GM13976 (cell line): ENCODE measurements at regions not wholly inside any gene's neighbourhood (a gene's known extent, or its start where the extent isn't known, plus 50 kb on each side); places are given as distances from the start of the nearest gene placed in this dataset.

ENCODE experiments used
- DNase-seq: peaks from one replicate; pipeline ENCODE4 v3.0.0; 2012; ENCODE audit warnings: low spot score
- in situ Hi-C: fragments of 300-500 bp; cut with MboI; formaldehyde crosslinking; loops from one replicate; pipeline ENCODE4 v1.12.0; 2022; ENCODE audit warnings: low sequenced_read_pairs, mixed read lengths, inconsistent platforms; ENCODE audit not compliant: unreplicated experiment
- TF ChIP-seq, protein P1 (sequence below): IDR thresholded peaks from 2 replicates; pipeline ENCODE4 v1.5.1; 2012; ENCODE audit warnings: borderline replicate concordance, mild to moderate bottlenecking; ENCODE audit not compliant: insufficient read depth; ENCODE audit errors: extremely low read depth, missing control alignments, control extremely low read depth

- no peak for DNase-seq
- TF ChIP-seq, protein P1, sequence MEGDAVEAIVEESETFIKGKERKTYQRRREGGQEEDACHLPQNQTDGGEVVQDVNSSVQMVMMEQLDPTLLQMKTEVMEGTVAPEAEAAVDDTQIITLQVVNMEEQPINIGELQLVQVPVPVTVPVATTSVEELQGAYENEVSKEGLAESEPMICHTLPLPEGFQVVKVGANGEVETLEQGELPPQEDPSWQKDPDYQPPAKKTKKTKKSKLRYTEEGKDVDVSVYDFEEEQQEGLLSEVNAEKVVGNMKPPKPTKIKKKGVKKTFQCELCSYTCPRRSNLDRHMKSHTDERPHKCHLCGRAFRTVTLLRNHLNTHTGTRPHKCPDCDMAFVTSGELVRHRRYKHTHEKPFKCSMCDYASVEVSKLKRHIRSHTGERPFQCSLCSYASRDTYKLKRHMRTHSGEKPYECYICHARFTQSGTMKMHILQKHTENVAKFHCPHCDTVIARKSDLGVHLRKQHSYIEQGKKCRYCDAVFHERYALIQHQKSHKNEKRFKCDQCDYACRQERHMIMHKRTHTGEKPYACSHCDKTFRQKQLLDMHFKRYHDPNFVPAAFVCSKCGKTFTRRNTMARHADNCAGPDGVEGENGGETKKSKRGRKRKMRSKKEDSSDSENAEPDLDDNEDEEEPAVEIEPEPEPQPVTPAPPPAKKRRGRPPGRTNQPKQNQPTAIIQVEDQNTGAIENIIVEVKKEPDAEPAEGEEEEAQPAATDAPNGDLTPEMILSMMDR: no peak
- in situ Hi-C loops: no loop called here
Measured at GRCh38 chr3:152047465-152047864, 174.0 kb downstream of the SUCNR1 start.

GRCh38 chr3:152048831-152049230, 175.4 kb downstream of the SUCNR1 start:
- in situ Hi-C loops: no loop called here
- DNase-seq: no peak
- TF ChIP-seq, protein P1: no peak

GRCh38 chr3:152050903-152051302, 177.5 kb downstream of the SUCNR1 start:
- no peak for DNase-seq
- in situ Hi-C loops: no loop called here
- TF ChIP-seq, protein P1: no peak

- in situ Hi-C loops: no loop called here
- TF ChIP-seq, protein P1: no peak
- DNase-seq: no peak
Measured at GRCh38 chr3:152051501-152052404, 178.3 kb downstream of the SUCNR1 start.

DNA sequence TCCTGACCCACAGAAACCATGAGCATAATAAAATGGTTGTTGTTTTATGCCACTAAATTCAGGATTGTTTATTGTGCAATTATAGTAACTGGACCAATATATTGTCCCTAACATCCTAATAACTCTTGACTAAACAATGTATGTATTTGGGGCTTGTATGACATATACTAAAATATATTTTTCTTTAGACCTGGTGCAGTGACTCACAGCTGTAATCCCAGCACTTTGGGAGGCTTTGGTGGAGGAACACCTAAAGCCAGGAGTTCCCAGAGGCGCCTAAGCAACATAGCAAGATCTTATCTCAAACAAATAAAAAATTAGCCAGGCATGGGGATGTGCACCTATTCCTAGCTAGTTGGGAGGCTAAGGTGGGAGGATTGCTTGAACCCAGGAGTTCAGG, 180.4 kb downstream of the SUCNR1 start:
- TF ChIP-seq, protein P1: no peak
- in situ Hi-C loops: no loop called here

GRCh38 chr3:152054315-152054714, 180.9 kb downstream of the SUCNR1 start:
- TF ChIP-seq, protein P1: no peak
- in situ Hi-C loops: no loop called here

More for the DNA sequence above, 180.4 kb downstream of the SUCNR1 start:
- DNase-seq: no peak

More at GRCh38 chr3:152054315-152054714, 180.9 kb downstream of the SUCNR1 start:
- no peak for DNase-seq
